HS-27A (cell line): ENCODE measurements at regions not wholly inside any gene's neighbourhood (a gene's known extent, or its start where the extent isn't known, plus 50 kb on each side); places are given as distances from the start of the nearest gene placed in this dataset.
"Not testable (repeated sequence)": the region's sequence is repeated elsewhere in the genome, so short reads cannot be mapped to it uniquely, and the experiment has no call there.

Experiments used
- DNase-seq: peaks from one replicate; pipeline ENCODE4 v3.0.0-alpha.2; 2012; ENCODE audit warnings: low read depth, missing footprints

GRCh38 chr3:16708285-16708684 lies 103.1 kb upstream of the DAZL start:
- no peak for DNase-seq

GRCh38 chr3:16711691-16712090 lies 106.5 kb upstream of the DAZL start:
- DNase-seq: not testable (repeated sequence)

GRCh38 chr3:16715281-16715680 lies 110.1 kb upstream of the DAZL start:
- no peak for DNase-seq

- DNase-seq: no peak
These were observed 114.2 kb upstream of the DAZL start for GRCh38 chr3:16719426-16719825.

- DNase-seq: no peak
These were observed 115.2 kb upstream of the DAZL start for GRCh38 chr3:16720367-16720940.

GRCh38 chr3:16721494-16721893 lies 116.3 kb upstream of the DAZL start:
- DNase-seq: no peak

- no peak for DNase-seq
These were observed 118.8 kb upstream of the DAZL start for GRCh38 chr3:16723978-16724377.

- DNase-seq: no peak
These were observed 119.3 kb upstream of the DAZL start for GRCh38 chr3:16724487-16724886.

GRCh38 chr3:16725972-16726371 lies 120.7 kb upstream of the DAZL start:
- no peak for DNase-seq

GRCh38 chr3:16728770-16729745 lies 123.8 kb upstream of the DAZL start:
- DNase-seq: peak; percentile 60

- DNase-seq: no peak
These were observed 133.2 kb upstream of the DAZL start for GRCh38 chr3:16738451-16738850.

GRCh38 chr3:16739541-16740105 lies 134.4 kb upstream of the DAZL start:
- DNase-seq: no peak

- no peak for DNase-seq
These were observed 135.3 kb upstream of the DAZL start for GRCh38 chr3:16740515-16740914.

GRCh38 chr3:16741103-16741758 lies 136.0 kb upstream of the DAZL start:
- peak; percentile 51 for DNase-seq

GRCh38 chr3:16741890-16742289 lies 136.7 kb upstream of the DAZL start:
- DNase-seq: no peak

- DNase-seq: no peak
These were observed 138.1 kb upstream of the DAZL start for GRCh38 chr3:16743276-16743675.

GRCh38 chr3:16759227-16759903 lies 125.4 kb upstream of the PLCL2 start:
- DNase-seq: no peak

GRCh38 chr3:16761571-16761970 lies 123.2 kb upstream of the PLCL2 start:
- DNase-seq: peak; percentile 56

GRCh38 chr3:16765661-16766060 lies 119.1 kb upstream of the PLCL2 start:
- no peak for DNase-seq

- no peak for DNase-seq
These were observed 117.7 kb upstream of the PLCL2 start for GRCh38 chr3:16767006-16767405.

GRCh38 chr3:16768014-16768413 lies 116.7 kb upstream of the PLCL2 start:
- no peak for DNase-seq

GRCh38 chr3:16768956-16769355 lies 115.8 kb upstream of the PLCL2 start:
- peak; percentile 73 for DNase-seq
